ENCODE measurements at regions not wholly inside any gene's neighbourhood (a gene's known extent, or its start where the extent isn't known, plus 50 kb on each side); places are given as distances from the start of the nearest gene placed in this dataset.

DNA sequence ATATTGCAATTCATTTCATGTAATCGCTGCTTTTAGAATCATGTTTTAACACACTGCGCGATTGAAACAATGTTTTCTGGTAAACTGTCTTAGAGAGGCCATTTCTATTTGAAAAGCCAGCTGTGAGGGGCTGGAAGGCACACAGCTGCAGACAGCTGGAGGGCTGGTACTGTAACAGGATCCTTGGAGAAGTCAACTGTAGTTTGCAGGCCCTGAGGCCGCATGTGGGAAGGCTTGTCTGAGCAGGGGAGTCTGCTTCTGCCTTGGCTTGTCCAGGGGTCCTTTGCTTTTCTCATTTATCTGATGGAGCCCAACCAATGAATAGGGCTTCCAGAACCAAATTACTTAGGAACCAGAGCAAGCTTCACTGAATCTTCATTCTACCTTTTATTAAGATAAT, 313.5 kb downstream of the BLID start:
- H3K4me2 ChIP-seq (ENCODE audit: low read length) = no peak overlapping the region
- H3F3A ChIP-seq (ENCODE audit: insufficient read depth, low read length, poor library complexity, severe bottlenecking) = no peaks in the 10 kb centered on the region
- H3K36me3 ChIP-seq (ENCODE audit: insufficient read depth, low read length) = no peaks in the 10 kb centered on the region
- H3K27ac ChIP-seq (ENCODE audit: low read length) = no peak overlapping the region
- no peak overlapping the region for H3K9ac ChIP-seq (ENCODE audit: low read length)
- H3K9me2 ChIP-seq (ENCODE audit: insufficient read depth, low read length) = no peaks in the 10 kb centered on the region
- no peaks in the 10 kb centered on the region for H3K27me3 ChIP-seq (ENCODE audit: insufficient read depth, low read depth, low read length)
- TF ChIP-seq, protein P1, sequence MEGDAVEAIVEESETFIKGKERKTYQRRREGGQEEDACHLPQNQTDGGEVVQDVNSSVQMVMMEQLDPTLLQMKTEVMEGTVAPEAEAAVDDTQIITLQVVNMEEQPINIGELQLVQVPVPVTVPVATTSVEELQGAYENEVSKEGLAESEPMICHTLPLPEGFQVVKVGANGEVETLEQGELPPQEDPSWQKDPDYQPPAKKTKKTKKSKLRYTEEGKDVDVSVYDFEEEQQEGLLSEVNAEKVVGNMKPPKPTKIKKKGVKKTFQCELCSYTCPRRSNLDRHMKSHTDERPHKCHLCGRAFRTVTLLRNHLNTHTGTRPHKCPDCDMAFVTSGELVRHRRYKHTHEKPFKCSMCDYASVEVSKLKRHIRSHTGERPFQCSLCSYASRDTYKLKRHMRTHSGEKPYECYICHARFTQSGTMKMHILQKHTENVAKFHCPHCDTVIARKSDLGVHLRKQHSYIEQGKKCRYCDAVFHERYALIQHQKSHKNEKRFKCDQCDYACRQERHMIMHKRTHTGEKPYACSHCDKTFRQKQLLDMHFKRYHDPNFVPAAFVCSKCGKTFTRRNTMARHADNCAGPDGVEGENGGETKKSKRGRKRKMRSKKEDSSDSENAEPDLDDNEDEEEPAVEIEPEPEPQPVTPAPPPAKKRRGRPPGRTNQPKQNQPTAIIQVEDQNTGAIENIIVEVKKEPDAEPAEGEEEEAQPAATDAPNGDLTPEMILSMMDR (IDR thresholded peaks at IDR 0.05; ENCODE audit: poor library complexity, severe bottlenecking) = no peak
- no peak for TF ChIP-seq EZH2 (IDR thresholded peaks at IDR 0.05; ENCODE audit: borderline replicate concordance, insufficient read depth, low read length, poor library complexity, severe bottlenecking)
- no peak for TF ChIP-seq SMC3 (conservative IDR thresholded peaks at IDR 0.05; ENCODE audit: poor library complexity)
- TF ChIP-seq EP300 (conservative IDR thresholded peaks at IDR 0.05; ENCODE audit: poor library complexity, severe bottlenecking) = no peak
- TF ChIP-seq TAF1 (IDR thresholded peaks at IDR 0.05; ENCODE audit: low read depth) = no peak
- TF ChIP-seq RAD21 (conservative IDR thresholded peaks at IDR 0.05) = no peak
- no peak for TF ChIP-seq MXI1 (conservative IDR thresholded peaks at IDR 0.05; ENCODE audit: poor library complexity, severe bottlenecking)
- no peak for TF ChIP-seq POLR2AphosphoS5 (IDR thresholded peaks at IDR 0.05)
- TF ChIP-seq, protein P2, sequence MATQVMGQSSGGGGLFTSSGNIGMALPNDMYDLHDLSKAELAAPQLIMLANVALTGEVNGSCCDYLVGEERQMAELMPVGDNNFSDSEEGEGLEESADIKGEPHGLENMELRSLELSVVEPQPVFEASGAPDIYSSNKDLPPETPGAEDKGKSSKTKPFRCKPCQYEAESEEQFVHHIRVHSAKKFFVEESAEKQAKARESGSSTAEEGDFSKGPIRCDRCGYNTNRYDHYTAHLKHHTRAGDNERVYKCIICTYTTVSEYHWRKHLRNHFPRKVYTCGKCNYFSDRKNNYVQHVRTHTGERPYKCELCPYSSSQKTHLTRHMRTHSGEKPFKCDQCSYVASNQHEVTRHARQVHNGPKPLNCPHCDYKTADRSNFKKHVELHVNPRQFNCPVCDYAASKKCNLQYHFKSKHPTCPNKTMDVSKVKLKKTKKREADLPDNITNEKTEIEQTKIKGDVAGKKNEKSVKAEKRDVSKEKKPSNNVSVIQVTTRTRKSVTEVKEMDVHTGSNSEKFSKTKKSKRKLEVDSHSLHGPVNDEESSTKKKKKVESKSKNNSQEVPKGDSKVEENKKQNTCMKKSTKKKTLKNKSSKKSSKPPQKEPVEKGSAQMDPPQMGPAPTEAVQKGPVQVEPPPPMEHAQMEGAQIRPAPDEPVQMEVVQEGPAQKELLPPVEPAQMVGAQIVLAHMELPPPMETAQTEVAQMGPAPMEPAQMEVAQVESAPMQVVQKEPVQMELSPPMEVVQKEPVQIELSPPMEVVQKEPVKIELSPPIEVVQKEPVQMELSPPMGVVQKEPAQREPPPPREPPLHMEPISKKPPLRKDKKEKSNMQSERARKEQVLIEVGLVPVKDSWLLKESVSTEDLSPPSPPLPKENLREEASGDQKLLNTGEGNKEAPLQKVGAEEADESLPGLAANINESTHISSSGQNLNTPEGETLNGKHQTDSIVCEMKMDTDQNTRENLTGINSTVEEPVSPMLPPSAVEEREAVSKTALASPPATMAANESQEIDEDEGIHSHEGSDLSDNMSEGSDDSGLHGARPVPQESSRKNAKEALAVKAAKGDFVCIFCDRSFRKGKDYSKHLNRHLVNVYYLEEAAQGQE (IDR thresholded peaks at IDR 0.05; ENCODE audit: borderline replicate concordance) = no peak
- H2AFZ ChIP-seq (ENCODE audit: low read depth, low read length) = no peak overlapping the region
- H3K4me3 ChIP-seq (ENCODE audit: low read length) = no peak overlapping the region
- no peaks in the 10 kb centered on the region for H3K79me2 ChIP-seq (replicated peaks; ENCODE audit: insufficient read depth, low read length)
- H4K20me1 ChIP-seq (ENCODE audit: insufficient read depth) = no peaks in the 10 kb centered on the region
- H3K9me3 ChIP-seq (ENCODE audit: low read length) = no peaks in the 10 kb centered on the region

DNA sequence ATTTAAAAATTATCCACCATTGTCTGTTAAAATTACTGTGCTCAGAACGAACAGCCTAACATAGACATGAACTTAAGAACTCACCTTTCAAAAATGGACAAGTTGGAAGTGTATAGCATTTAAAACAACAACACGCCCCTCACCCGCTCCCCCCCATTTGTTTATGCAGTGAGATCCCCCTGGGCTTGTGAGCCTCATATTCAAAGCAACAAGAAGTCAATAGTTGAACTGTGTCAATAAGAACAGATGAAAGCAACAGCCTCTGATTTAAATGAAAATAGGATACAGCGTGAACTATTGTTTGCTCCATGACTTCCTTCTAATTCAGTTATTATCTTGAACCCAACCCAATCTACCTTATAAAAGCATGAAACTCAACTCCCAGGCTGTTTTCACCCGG, 314.2 kb downstream of the BLID start:
- H3K4me3 ChIP-seq (ENCODE audit: low read length) = no peak overlapping the region
- no peaks in the 10 kb centered on the region for H3K9me3 ChIP-seq (ENCODE audit: low read length)
- TF ChIP-seq TAF1 (IDR thresholded peaks at IDR 0.05; ENCODE audit: low read depth) = no peak
- TF ChIP-seq SMC3 (conservative IDR thresholded peaks at IDR 0.05; ENCODE audit: poor library complexity) = no peak
- TF ChIP-seq POLR2AphosphoS5 (IDR thresholded peaks at IDR 0.05) = no peak
- H4K20me1 ChIP-seq (ENCODE audit: insufficient read depth) = no peaks in the 10 kb centered on the region
- H3K9me2 ChIP-seq (ENCODE audit: insufficient read depth, low read length) = no peaks in the 10 kb centered on the region
- H3K27ac ChIP-seq (ENCODE audit: low read length) = no peak overlapping the region
- H3K36me3 ChIP-seq (ENCODE audit: insufficient read depth, low read length) = no peaks in the 10 kb centered on the region
- no peaks in the 10 kb centered on the region for H3K27me3 ChIP-seq (ENCODE audit: insufficient read depth, low read depth, low read length)
- no peak overlapping the region for H2AFZ ChIP-seq (ENCODE audit: low read depth, low read length)
- H3K9ac ChIP-seq (ENCODE audit: low read length) = no peak overlapping the region
- H3K79me2 ChIP-seq (replicated peaks; ENCODE audit: insufficient read depth, low read length) = no peaks in the 10 kb centered on the region
- no peak overlapping the region for H3K4me2 ChIP-seq (ENCODE audit: low read length)
- H3F3A ChIP-seq (ENCODE audit: insufficient read depth, low read length, poor library complexity, severe bottlenecking) = no peaks in the 10 kb centered on the region

DNA sequence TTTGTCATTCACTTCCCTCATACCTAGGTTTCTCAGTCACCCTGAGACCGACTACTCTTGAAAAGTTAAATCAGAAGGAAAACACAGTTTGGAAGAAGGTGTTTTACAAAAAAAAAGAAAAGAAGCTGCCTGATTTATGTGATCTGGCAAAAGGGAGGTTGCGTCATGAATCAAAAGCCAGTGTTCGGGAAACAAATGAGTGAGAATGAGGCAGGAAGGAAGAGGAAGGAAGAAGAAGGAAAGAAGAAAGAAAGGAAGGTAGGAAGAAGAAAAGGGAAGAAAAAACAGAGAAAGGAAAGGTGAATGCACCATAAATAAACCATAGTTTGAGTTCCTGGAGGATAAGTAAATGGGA, 314.6 kb downstream of the BLID start:
- Histone ChIP-seq H3K4me3 (ENCODE audit: low read length) (no peak overlapping the region), H3K79me2 (replicated peaks; ENCODE audit: insufficient read depth, low read length) (no peaks in the 10 kb centered on the region), H3K4me2 (ENCODE audit: low read length) (no peak overlapping the region)

More for the DNA sequence above, 314.6 kb downstream of the BLID start:
- Histone ChIP-seq H3K9me3 (ENCODE audit: low read length) (no peaks in the 10 kb centered on the region), H3K36me3 (ENCODE audit: insufficient read depth, low read length) (no peaks in the 10 kb centered on the region), H3F3A (ENCODE audit: insufficient read depth, low read length, poor library complexity, severe bottlenecking) (no peaks in the 10 kb centered on the region), H3K9me2 (ENCODE audit: insufficient read depth, low read length) (no peaks in the 10 kb centered on the region), H3K27ac (ENCODE audit: low read length) (no peak overlapping the region), H3K9ac (ENCODE audit: low read length) (no peak overlapping the region), H3K27me3 (ENCODE audit: insufficient read depth, low read depth, low read length) (no peaks in the 10 kb centered on the region), H4K20me1 (ENCODE audit: insufficient read depth) (no peaks in the 10 kb centered on the region), H2AFZ (ENCODE audit: low read depth, low read length) (no peak overlapping the region)
- TF ChIP-seq TAF1 (IDR thresholded peaks at IDR 0.05; ENCODE audit: low read depth) (no peak), EZH2 (IDR thresholded peaks at IDR 0.05; ENCODE audit: borderline replicate concordance, insufficient read depth, low read length, poor library complexity, severe bottlenecking) (no peak), MXI1 (conservative IDR thresholded peaks at IDR 0.05; ENCODE audit: poor library complexity, severe bottlenecking) (no peak), POLR2AphosphoS5 (IDR thresholded peaks at IDR 0.05) (no peak), RAD21 (conservative IDR thresholded peaks at IDR 0.05) (no peak)
- TF ChIP-seq, protein P1 (IDR thresholded peaks at IDR 0.05; ENCODE audit: poor library complexity, severe bottlenecking) = no peak

Data from neural cell (in vitro differentiated cells).